Skin epidermis (tissue), 12 donors: ENCODE measurements at regions not wholly inside any gene's neighbourhood (a gene's known extent, or its start where the extent isn't known, plus 50 kb on each side); places are given as distances from the start of the nearest gene placed in this dataset.

Experiments
- H3K27ac ChIP-seq, 21 experiments: fragments of 200-600 bp; sonication (generic) in 11 of 21; one replicate each; pipeline ENCODE4 v1.5.0; 2020; ENCODE audit warnings: mild to moderate bottlenecking in 3 of 21, inconsistent platforms in 2 of 21, moderate library complexity in 2 of 21
- H3K4me3 ChIP-seq, 7 experiments: fragments of 200-600 bp; sonication (generic) in 2 of 7; one replicate each; pipeline ENCODE4 v1.5.0; 2020; ENCODE audit warnings: inconsistent platforms in 2 of 7, mild to moderate bottlenecking in 2 of 7, moderate library complexity in 1 of 7

DNA sequence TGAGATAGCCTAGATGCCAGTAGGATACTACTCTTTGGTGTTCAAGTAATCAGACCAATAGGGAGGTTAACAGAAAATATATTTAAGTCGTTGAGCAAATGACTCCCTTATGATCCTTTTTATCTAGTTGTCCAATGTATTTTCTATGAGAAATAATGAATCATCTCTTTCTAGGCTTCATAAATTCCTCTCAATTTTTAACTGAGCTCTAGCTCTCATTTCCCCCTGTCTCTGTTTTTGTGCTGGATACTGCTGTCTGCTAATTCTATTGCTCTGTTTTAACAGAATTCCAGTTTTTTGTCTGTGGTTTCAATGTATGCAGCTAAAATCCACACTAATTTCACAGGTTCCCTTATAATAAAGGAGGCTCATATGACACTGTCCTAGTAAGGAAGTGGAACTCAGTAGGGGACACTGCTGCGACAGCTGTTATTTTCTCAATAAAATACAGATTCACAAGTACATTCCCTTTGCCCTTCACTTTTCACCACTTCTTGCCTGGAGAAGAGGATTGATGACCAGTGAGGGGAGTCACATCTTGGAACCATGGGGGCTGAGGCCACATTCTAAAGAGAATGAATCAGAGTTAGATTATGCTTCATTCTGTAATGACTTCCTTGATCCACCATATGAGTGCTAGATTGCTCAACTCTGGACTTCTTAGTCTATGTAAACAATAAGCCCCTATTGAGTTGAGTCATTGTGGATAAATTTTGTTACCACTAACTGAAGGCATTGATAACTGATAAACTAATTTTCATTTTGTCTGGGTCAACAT, 558.7 kb upstream of the KCNMB2 start:
- no peak overlapping the region for H3K27ac ChIP-seq
- no peak overlapping the region for H3K4me3 ChIP-seq

DNA sequence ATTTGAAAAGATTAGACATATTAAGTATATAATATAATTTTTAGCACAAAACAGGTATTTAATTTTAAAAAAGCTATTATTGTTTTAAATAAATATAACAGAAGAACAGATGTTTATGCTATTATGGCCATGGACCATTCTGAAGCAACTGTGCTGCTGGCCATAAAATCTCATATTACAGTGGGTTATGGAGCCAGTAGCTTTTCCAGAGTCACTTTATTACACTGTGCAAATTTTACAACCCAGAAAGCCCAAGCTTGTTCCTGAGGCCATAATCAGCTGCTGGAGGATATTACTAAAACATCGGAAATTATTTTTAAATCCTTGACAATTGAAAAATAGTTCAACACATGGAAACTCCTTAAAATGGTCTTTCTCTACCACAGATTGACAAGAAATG, 557.3 kb upstream of the KCNMB2 start:
- Histone ChIP-seq H3K4me3 (no peak overlapping the region), H3K27ac (no peak overlapping the region)

DNA sequence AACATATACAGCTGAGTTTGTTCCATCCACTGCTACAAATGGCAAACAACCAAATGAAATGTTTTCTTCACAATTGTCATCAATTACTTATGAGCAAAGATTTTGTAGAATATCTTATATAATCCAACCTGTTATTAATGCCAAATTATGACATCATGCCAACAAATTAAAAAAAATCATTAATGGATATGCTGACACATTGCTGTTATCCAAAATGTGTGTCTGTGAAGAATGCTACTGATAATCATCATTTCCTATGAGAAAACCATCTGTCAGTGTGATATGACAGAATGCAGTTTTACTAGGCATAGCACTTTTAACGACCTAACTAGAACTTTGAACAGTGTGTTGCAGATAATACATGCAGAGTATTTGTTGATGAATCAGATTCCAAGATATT, 556.5 kb upstream of the KCNMB2 start:
- Histone ChIP-seq H3K4me3 (no peak overlapping the region), H3K27ac (no peak overlapping the region)

DNA sequence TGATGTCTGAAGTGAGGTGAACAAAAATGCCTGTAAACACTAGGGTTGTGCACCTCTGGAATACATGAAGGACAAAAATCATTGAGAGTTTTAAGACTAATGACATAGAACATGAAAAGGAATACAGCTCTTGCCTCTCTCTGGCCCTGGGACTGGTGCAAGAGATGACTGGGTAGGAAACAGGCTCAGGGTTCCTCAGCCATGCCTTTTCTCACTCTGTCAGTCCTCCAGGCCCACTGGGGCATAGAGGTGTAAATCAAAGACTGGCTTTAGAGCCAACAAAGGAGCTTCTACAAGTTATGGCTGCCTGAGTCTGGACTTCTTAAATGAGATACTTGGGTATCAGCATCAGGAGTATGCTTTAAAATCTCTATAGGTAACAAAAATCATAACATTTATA, 554.7 kb upstream of the KCNMB2 start:
- no peak overlapping the region for H3K4me3 ChIP-seq

DNA sequence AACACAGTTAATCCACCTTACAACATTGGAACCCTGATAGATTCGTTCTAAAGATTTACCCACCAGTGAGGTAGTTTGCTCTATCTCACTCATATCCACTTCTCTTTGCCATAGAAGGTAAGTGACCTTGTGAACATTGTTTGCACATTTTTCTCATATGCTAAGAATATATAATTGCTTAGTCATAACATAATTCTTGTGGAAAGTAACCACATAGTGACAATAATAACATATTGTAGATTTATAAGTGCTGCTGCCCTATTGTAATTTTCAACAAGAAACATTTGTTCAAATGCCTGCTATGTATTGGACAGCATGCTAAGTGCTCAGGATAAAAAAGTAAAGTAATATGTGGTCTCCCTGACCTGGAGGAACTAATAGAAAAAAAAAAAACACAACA, 554.2 kb upstream of the KCNMB2 start:
- Histone ChIP-seq H3K27ac (no peak overlapping the region), H3K4me3 (no peak overlapping the region)

More for the DNA sequence above, 554.7 kb upstream of the KCNMB2 start:
- H3K27ac ChIP-seq, result no peak overlapping the region

DNA sequence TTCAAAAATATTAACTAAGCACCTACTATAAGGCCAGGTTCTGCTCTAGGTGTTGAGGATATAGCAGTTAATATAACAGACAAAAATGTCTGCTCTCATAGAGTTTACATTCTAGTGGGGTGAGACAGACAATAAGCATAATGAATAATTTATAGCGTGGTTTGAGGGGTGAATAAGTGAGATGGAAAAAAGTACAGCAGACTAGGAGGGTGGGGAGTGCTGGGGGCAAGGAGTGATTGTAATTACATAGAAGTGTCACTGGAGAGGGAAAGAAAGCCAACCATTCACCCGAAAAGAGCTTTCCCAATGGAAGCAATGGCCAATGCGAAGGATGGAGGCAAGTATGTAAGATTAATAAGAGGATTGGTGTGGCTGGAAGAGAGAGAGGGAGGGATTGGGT, 552.9 kb upstream of the KCNMB2 start:
- Histone ChIP-seq H3K27ac (no peak overlapping the region), H3K4me3 (no peak overlapping the region)

DNA sequence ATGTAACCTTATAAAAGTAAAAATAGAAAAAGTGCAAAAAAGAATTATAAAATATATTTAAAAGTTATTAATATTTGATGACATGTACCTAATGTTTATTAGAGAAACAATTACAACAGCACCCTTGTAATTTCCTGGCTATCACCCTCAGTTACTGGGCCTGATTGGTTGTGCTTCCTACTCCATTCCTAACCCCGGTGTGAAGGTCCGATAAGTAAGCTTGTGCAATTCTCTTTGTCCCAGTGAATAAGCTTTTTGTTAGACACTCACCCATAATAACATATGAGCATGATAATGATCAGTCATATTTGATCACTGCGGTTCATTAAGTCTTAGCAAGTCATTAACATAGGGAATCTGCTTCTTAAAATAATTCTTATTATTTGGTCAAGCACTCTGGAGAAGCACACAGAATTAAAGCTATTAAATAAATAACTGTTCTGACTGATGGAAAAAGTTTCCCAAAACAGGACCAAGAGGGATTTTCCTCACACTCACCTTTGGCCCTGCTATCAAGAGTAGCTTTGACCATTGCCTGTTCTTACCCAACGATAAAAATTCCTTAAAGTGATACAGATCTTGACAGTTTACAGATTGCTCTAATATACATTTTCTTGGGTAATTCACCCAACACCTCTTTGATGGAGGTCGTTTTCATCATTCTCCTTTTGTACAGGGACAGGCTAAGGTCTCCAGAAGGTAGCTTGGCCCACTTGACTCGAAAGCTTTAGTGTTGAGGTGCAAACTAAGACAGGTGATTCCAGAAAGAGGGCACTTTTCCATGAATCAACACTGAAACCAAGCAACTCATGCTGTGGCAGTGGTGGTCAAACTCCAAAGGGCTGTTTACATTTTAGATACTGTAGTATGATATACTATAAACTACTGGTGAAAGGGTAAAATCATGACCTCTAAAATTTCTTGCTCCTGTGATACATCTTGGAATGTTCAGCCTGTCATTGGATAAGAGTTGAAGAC, 543.0 kb upstream of the KCNMB2 start:
- no peak overlapping the region for H3K4me3 ChIP-seq
- H3K27ac ChIP-seq, result no peak overlapping the region

DNA sequence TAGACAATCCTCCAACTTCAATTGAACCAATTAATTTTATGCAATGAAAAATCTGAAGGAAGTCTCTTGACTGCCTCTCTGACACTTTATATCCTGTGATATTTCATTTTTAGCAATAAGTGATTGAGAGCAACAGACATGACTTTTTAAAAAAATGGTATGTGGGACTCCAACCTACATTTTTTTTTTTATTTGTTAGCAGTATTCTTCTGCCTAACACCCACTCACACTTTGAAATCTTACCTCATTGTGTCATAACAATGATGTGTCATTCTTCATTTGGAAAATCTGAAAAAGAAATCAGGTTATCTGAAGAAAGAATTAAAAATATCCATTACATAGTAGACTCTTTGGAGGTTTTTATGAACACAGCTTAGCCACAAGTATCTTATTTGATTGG, 541.3 kb upstream of the KCNMB2 start:
- no peak overlapping the region for H3K4me3 ChIP-seq
- no peak overlapping the region for H3K27ac ChIP-seq

DNA sequence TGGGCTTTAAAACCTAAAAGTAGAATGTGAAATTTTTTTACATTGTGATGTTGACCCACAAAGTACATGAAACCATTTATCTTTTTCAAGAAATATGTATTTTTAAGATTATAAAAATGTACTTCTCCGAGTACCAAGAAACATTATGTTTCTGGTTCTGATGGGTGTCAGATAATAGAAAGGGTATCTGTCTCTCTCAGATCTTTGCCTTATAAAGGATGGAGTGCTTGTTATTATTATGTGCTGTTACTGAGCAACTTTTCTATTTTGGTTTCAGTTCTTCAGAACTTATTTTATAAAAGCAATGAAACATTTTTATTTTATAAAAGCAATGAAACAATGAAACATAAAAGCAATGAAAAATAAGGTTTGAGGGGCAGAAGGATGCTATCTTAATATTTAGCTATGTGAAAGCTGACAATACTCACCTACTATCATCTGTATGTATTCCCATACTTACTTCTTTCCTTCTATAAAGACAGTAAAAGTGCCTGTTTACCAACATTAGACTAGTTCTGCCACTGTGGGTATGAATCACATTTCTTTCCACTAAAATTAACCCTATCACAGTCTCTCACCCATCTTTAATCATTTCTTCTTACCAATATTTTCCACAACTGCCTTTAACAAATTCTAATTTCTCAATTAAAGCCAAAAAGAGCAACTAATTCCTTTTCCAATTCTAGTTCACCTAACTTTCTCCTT, 540.7 kb upstream of the KCNMB2 start:
- no peak overlapping the region for H3K27ac ChIP-seq
- H3K4me3 ChIP-seq, result no peak overlapping the region

DNA sequence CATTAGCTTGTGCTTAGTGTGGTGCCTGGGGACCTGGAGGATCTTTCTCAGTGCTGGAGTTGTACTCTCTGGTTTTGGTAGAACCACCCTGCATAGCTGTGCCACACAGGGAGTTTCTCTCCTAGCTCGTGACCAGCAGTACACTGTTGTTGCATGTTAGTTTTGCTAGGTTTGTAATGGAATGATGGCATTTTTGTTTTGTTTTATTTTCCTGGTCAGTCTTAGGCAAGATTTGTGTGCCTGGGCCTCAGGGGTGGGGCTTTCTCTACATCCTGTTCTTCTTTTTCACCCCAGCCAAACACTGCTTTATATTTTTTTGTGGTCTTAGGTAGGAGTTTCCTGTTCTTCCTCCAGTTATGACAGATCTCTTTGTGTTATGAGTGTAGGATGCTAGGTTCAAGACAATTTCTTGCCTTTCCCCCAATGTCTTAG, 534.5 kb upstream of the KCNMB2 start:
- H3K27ac ChIP-seq, result peak overlapping the region in 5 of 21 experiments; percentile 0 to 51 (median 20)
- no peak overlapping the region for H3K4me3 ChIP-seq

DNA sequence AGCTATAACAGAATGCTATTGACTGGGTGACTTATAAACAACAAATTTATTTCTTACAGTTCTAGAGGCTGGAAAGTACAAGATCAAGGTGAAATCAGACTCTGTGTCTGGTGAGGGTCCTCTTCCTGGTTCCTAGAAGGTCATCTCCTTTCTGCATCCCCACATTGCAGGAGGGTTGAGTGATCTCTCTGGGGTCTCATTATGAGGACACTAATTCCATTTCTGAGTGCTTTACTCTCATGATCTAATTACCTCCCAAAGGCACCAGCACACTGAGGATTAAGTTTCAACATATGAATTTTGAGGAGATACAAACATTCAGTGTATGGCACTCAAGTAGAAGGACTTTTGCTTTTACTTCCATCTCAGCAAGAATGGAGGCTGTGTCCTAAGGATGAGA, 534.1 kb upstream of the KCNMB2 start:
- peak overlapping the region in 3 of 21 experiments; percentile 0 to 20 (median 20) for H3K27ac ChIP-seq

DNA sequence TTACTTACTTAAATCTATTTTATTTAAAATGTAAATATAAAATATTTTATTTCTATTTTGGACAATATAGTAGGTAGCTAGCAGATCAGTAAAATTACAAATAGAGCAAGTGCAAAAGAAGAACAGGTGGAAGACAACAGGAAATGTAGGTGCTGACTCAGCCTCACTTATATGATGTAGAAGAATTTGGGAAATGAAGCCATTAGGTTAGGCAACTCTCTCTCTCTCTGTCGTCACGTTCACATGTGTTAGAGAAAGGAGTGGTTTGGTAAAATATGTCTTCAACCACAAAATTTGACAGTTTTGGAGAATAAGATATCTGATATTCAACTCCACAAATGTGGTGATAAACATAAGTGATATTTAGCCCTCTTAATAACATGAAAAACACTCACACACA, 532.5 kb upstream of the KCNMB2 start:
- H3K4me3 ChIP-seq, result no peak overlapping the region
- H3K27ac ChIP-seq, result no peak overlapping the region

More for the DNA sequence above, 534.1 kb upstream of the KCNMB2 start:
- H3K4me3 ChIP-seq, result no peak overlapping the region

DNA sequence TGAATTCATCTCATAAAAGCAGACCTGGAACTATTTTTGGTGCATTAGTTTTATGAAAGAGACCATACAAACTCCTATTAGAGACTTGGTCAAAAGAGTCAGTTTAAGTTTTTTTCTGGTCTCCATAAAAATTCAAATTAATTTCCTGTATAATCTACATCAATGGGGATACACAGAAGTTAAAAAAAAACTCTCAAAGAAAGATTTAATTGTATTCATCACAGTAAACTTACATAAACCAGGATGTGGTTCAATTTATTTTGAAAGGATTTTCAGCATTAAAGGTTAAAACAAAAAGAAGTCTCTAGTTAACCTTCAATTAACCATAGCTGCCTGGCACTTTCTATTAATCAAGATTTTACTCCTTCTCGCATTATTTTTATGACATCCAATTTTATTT, 530.3 kb upstream of the KCNMB2 start:
- Histone ChIP-seq H3K27ac (no peak overlapping the region), H3K4me3 (no peak overlapping the region)

DNA sequence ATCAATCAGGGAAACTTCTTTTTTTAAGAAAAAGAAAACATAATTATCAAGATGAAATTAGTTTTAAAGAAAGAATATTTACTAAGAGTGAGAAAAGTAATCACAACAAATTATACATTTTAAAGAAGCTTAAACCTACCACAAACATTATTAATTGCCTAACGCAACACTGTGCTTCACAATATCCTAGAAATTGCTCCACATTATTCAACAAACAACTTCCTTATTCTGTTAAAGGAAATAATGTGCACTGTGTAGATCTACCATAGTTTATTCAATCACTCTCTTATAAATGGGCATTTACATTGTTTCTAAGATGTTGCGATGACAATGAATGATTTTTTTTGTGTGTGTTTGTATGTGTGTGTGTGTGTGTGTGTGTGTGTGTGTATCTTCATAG, 525.9 kb upstream of the KCNMB2 start:
- no peak overlapping the region for H3K4me3 ChIP-seq
- H3K27ac ChIP-seq, result no peak overlapping the region

DNA sequence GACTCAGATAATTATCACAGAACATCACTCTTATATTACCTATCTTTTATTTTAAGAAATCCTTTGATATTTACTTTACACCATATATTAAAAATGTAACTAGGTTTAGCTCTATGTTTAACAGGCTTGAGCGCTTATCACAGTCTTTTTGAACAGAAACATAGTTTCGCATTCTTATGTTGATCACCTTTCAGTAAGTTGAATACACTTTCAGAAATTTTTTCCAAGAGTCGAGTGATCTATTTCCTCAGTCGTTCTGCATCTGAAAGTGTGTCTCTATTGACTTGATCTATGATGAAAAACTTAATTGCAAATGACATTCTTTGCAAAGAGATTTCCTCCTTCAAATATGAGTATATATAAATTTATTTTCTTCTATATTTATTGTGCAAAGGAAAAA, 516.6 kb upstream of the KCNMB2 start:
- no peak overlapping the region for H3K27ac ChIP-seq

DNA sequence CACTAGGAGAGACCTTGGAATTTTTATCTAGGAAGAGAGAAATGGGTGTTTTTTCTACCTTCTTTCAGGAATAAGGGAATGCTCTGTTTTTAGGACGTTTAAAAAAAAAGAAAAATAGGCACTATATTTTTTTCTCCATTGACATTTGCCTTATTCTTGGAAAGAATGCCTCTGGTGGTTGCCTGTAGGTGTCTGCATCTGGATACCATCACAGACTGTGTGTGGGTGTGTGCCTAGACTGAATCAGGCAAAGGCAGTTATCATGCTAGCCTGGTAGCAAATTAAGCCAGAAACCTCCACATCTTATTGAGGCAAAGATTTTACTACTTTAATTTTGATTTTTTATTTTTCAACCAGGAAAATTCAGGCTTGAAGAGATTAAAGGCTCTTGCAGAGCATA, 513.6 kb upstream of the KCNMB2 start:
- Histone ChIP-seq H3K27ac (no peak overlapping the region), H3K4me3 (no peak overlapping the region)

More for the DNA sequence above, 516.6 kb upstream of the KCNMB2 start:
- H3K4me3 ChIP-seq, result no peak overlapping the region

DNA sequence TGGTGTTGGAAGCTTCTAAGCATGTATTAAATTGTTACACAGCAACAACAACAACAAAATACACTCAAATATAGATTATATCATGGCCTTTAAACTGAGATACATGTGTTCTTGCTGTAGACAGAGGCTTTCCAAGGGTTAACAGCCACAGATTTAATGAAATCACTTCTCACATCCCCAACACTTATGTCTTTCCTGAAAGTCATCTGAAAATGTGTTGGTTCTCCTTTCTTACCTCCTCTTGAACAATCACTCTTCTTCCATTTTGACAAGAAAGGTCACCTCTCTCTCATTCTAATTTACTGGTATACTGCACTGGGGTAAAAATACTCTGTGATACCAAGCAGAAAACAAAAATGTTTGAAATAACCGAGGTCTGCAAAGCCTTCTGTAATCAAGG, 507.3 kb upstream of the KCNMB2 start:
- Histone ChIP-seq H3K4me3 (no peak overlapping the region), H3K27ac (no peak overlapping the region)

DNA sequence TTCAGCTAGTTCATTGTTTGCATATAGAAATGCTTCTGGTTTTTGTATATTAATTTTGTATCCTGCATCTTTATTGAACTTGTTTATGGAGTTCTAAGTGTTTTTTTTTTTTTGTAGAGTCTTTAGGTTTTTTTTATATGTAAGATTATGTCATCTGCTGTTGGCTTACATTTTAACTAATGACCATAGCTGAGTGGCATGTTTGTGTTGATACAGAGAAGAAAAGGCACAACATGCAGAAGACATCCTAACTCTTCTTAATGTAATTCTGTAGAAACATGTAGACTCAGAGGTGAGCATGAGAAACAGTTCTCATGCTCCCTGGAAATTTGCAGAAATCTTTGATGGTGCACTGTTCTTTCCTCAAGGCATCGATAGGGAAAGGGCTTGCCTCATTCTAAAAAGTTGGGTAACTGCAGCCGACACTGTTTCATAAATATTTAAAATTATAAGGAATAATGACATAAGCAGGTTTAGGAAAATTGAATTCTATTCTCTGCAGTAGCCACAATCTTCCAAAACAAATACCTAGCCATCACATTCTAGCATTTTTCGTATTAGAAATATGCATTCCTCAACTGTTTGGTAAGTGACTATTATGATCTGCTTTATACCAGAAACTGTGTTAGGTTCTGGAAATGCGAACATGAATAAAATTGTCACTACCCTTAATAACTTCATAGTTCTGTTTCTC, 499.6 kb upstream of the KCNMB2 start:
- H3K4me3 ChIP-seq, result no peak overlapping the region
- H3K27ac ChIP-seq, result no peak overlapping the region

DNA sequence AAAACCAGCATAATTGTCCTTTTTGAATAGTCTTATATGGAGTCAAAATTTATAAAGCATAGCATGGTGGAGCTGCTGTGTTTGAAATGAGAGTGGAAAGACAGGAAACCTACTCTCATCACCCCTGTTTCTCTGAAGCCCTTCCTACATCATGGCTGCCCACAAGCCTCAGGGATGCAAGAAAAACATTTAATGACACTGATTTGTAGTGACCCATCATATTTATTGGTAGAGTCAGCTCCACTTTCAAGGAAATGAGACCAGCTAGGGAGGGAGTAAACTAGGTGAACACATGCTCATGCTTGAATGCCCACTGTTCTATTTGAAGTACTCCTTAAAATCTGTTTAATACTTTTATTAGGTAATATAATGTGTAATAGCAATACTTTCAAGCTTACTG, 494.3 kb upstream of the KCNMB2 start:
- Histone ChIP-seq H3K27ac (no peak overlapping the region), H3K4me3 (no peak overlapping the region)

DNA sequence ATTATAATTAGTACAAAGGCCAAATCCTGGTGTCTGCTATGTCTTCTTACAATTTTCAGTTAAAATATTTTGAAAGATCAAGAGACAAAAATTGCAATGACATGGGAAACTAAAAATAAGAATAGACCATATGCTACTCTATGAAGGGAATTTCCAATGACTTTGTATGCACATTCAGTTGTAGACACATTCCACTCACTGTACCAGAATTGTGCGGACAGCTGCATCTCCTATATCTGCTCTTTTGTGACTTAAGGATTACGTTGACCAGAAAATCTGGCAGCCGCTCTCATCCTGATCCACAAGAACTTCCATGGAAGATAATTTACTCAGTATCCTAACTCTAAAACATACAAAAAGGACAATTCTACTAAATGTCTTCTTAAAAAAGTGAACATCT, 493.9 kb upstream of the KCNMB2 start:
- Histone ChIP-seq H3K27ac (no peak overlapping the region), H3K4me3 (no peak overlapping the region)
